A673 (cell line): ENCODE measurements at regions not wholly inside any gene's neighbourhood (a gene's known extent, or its start where the extent isn't known, plus 50 kb on each side); places are given as distances from the start of the nearest gene placed in this dataset.

ENCODE experiments used
- BruUV-seq: library from RNA; stranded (reverse); fragments of 400-500 nt; replicated peaks from 2 replicates; lab custom pipeline; 2021; lab: Mats Ljungman, UMichigan
- CTCF ChIA-PET: fragments of 300-600 bp; sonication (Branson Sonifier 250); formaldehyde crosslinking; loops from one replicate; lab custom pipeline; 2022; ENCODE audit warnings: antibody characterized with exemption; lab: Charles Lee
- POLR2A ChIA-PET: fragments of 300-600 bp; sonication (Branson Sonifier 250); formaldehyde crosslinking; loops from one replicate; lab custom pipeline; 2022; ENCODE audit warnings: antibody characterized with exemption; ENCODE audit not compliant: low non-redundant PET; lab: Charles Lee
- DNase-seq: peaks from one replicate; pipeline ENCODE4 v3.0.0-alpha.2; 2015; ENCODE audit warnings: low spot score
- H3K27ac ChIP-seq: fragments of 200-600 bp; sonication (generic); 2 replicates; pipeline ENCODE4 v1.5.1; 2016; ENCODE audit warnings: mixed run types, low read depth, mild to moderate bottlenecking, mixed read lengths, antibody characterized with exemption, low read length; ENCODE audit not compliant: poor library complexity, severe bottlenecking
- H3K27me3 ChIP-seq: fragments of 200-600 bp; sonication (generic); replicated peaks from 2 replicates; pipeline ENCODE4 v1.6.1; 2017; ENCODE audit warnings: mixed run types, low read depth, mild to moderate bottlenecking, mixed read lengths, antibody characterized with exemption, low read length; ENCODE audit not compliant: insufficient read depth, poor library complexity
- H3K36me3 ChIP-seq: fragments of 200-600 bp; sonication (generic); 2 replicates; pipeline ENCODE4 v1.6.1; 2016; ENCODE audit warnings: mixed run types, mild to moderate bottlenecking, mixed read lengths, antibody characterized with exemption, low read length; ENCODE audit not compliant: insufficient read depth, poor library complexity, severe bottlenecking
- H3K4me1 ChIP-seq: fragments of 200-600 bp; sonication (generic); 2 replicates; pipeline ENCODE4 v1.6.1; 2017; ENCODE audit warnings: mixed run types, mild to moderate bottlenecking, mixed read lengths, antibody characterized with exemption, low read length; ENCODE audit not compliant: insufficient read depth, poor library complexity, severe bottlenecking
- H3K4me3 ChIP-seq: fragments of 200-600 bp; sonication (generic); 2 replicates; pipeline ENCODE4 v1.5.1; 2016; ENCODE audit warnings: low read depth, mixed run types, mild to moderate bottlenecking, mixed read lengths, low read length; ENCODE audit not compliant: poor library complexity, severe bottlenecking
- H3K9me3 ChIP-seq: fragments of 200-600 bp; sonication (generic); 2 replicates; pipeline ENCODE4 v1.6.1; 2016; ENCODE audit warnings: mixed run types, low read depth, mild to moderate bottlenecking, mixed read lengths, antibody characterized with exemption, low read length; ENCODE audit not compliant: poor library complexity, severe bottlenecking
- EZH2 ChIP-seq: fragments of 200-600 bp; sonication (generic); IDR thresholded peaks from 2 replicates; pipeline ENCODE4 v1.6.1; 2017; ENCODE audit warnings: borderline replicate concordance, low read depth, mild to moderate bottlenecking, mixed read lengths, antibody characterized with exemption, low read length; ENCODE audit not compliant: poor library complexity, severe bottlenecking
- intact Hi-C: fragments of 100-400 bp; cut with micrococcal nuclease; formaldehyde crosslinking; loops from one replicate; pipeline ENCODE4 v1.10.0; 2022; ENCODE audit not compliant: unreplicated experiment
- TF ChIP-seq, protein P1 (sequence below): fragments of 300-800, 200-600 bp; sonication (generic); conservative IDR thresholded peaks from 2 replicates; pipeline ENCODE4 v1.5.1; 2017; ENCODE audit warnings: low read depth, mild to moderate bottlenecking, antibody characterized with exemption, low read length, moderate library complexity, mixed read lengths

DNA sequence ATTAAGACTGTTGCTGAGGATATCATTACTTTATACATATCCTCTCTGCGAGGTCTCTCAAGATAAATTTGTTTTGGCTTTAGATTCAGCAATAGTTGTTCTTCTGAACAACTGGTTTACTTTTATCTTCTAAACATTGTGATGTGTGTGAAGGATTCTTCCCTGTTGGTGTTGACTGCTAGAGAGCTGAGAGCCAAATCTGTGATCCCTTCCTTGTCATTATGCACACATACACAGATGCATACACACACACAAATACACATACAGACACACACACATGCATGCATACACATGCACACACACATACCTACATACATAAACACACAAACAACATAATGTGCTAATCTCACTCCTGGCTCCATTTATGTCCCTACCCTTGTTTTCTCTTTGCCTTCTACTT is 137.0 kb downstream of the SNX19 start:
- Histone ChIP-seq H3K36me3 (no peaks in the 10 kb centered on the region), H3K9me3 (no peaks in the 10 kb centered on the region), H3K4me1 (peaks cover 32% of the 10 kb centered on the region), H3K27me3 (no peaks in the 10 kb centered on the region), H3K4me3 (no peak overlapping the region), H3K27ac (no peak overlapping the region)
- ChIA-PET POLR2A (no interaction called here), CTCF (no interaction called here)
- intact Hi-C loops: no loop called here
- no TSS peak for BruUV-seq
- TF ChIP-seq EZH2: no peak
- TF ChIP-seq, protein P1, sequence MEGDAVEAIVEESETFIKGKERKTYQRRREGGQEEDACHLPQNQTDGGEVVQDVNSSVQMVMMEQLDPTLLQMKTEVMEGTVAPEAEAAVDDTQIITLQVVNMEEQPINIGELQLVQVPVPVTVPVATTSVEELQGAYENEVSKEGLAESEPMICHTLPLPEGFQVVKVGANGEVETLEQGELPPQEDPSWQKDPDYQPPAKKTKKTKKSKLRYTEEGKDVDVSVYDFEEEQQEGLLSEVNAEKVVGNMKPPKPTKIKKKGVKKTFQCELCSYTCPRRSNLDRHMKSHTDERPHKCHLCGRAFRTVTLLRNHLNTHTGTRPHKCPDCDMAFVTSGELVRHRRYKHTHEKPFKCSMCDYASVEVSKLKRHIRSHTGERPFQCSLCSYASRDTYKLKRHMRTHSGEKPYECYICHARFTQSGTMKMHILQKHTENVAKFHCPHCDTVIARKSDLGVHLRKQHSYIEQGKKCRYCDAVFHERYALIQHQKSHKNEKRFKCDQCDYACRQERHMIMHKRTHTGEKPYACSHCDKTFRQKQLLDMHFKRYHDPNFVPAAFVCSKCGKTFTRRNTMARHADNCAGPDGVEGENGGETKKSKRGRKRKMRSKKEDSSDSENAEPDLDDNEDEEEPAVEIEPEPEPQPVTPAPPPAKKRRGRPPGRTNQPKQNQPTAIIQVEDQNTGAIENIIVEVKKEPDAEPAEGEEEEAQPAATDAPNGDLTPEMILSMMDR: no peak
- DNase-seq: no peak

DNA sequence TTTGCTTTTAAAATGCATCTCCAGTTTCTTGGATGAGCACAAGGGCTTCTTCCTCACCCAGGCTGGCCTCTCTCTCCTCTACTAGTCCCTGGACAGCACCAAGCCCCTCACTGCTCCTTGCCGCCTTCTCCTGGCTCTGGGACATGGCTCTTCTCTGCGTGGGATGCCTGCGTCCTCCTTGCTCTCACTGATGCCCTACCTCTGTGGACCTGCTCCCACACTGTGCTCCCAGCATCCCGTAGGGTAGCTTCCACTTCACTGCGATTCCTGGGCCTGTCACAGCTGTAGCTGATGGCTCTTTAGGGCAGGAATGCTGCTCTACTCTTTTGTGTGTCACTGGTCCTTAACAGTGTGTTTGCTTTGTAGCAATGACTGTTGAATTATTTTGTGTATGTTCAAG is 136.3 kb downstream of the SNX19 start:
- Histone ChIP-seq H3K4me1 (peaks cover 27% of the 10 kb centered on the region), H3K36me3 (no peaks in the 10 kb centered on the region), H3K27me3 (no peaks in the 10 kb centered on the region), H3K27ac (no peak overlapping the region), H3K4me3 (no peak overlapping the region), H3K9me3 (no peaks in the 10 kb centered on the region)
- ChIA-PET CTCF (no interaction called here), POLR2A (no interaction called here)
- no peak for DNase-seq
- BruUV-seq: no TSS peak
- no peak for TF ChIP-seq EZH2
- TF ChIP-seq, protein P1: no peak
- intact Hi-C loops: loop anchor here (5.0 kb wide), 1 partner anchor 198 kb away; no protein-coding TSS in a partner anchor

DNA sequence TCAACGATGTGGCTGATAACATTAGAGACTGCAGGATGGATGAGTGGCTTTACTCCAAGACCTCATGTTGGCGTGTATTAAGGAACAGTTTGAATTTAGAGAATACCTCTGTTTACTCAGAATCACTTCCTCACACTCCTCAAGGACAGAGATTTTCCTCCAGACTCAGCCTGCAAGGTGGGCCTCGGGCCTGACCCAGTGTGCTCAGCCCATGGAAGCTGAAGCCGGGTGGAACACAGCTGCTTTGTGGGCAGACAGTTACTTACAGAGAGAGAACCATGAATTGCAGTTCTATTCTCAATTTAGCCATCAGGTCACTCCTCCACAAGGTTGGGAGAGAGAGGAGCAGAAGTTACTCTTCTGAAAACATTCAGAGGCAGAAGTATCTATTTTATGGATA is 135.8 kb downstream of the SNX19 start:
- no peak for DNase-seq
- H3K4me3 ChIP-seq: no peak overlapping the region
- ChIA-PET POLR2A (no interaction called here), CTCF (no interaction called here)
- intact Hi-C loops: loop anchor here (5.0 kb wide), 1 partner anchor 198 kb away; no protein-coding TSS in a partner anchor
- H3K27me3 ChIP-seq: no peaks in the 10 kb centered on the region
- H3K27ac ChIP-seq: no peak overlapping the region
- no peaks in the 10 kb centered on the region for H3K9me3 ChIP-seq
- BruUV-seq: no TSS peak
- peaks cover 27% of the 10 kb centered on the region for H3K4me1 ChIP-seq
- H3K36me3 ChIP-seq: no peaks in the 10 kb centered on the region
- no peak for TF ChIP-seq EZH2
- TF ChIP-seq, protein P1: no peak
